GM19035 (cell line): ENCODE measurements at regions not wholly inside any gene's neighbourhood (a gene's known extent, or its start where the extent isn't known, plus 50 kb on each side); places are given as distances from the start of the nearest gene placed in this dataset.
A peak's percentile ranks its signal among the peaks of the same experiment; 100 is the strongest.
"Not testable (repeated sequence)": the region's sequence is repeated elsewhere in the genome, so short reads cannot be mapped to it uniquely, and the experiment has no call there.

ENCODE experiments used
- ATAC-seq: cut with Tn5 transposase; IDR thresholded peaks from one replicate; pipeline ENCODE4 v1.9.1; 2021; ENCODE audit not compliant: unreplicated experiment

DNA sequence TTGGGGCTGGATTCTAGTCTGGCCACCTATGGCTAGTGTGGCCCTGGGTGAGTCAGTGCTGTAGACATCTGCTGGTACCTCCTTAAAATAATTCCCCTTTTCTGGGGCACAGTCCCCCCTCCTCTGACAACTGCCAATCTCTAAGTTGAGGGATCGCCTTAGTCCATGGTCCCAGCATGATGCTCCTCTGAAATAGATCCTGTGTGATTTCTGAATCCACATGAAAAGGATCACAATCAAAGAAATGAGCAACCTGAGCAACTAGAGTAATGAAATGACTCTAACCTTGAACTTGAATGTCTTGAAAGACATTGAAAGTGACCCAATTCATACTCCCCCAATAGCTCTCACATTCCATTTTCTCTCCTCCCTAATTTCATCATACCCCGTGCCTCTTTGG, 332.5 kb downstream of the VRK1 start:
- ATAC-seq, result no peak

DNA sequence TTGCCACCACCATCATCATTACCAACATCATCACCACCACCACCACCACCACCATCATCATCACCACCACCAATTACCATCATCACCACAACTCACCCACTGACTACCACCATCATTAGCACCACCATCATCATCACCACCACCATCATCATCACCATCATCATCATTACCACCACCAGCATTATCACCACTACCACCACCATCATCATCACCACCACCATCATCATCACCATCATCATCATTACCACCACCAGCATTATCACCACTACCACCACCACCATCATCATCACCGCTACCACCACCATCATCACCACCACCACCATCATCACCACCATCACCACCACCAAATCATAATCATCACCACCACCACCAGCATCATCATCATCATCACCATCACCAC, 338.7 kb downstream of the VRK1 start:
- ATAC-seq, result not testable (repeated sequence)

DNA sequence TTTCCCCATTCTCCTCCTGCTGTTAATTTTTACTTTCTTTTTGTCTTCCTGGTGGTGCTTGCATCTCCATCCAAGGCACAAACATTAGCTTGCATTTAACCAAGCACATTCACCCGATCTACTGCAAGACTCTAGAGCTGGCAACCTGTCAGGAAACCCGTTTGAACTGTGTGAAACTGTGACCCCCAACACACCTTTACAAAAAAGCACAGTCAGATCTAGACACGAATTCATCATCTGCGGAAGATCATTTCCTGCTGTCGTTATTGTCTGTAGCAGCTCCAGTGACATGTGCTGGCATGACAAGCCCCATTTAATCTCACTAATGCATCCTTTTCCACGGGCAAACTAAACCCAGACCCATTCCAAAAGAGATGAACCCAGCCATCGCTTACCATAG, 340.5 kb downstream of the VRK1 start:
- ATAC-seq, result no peak

DNA sequence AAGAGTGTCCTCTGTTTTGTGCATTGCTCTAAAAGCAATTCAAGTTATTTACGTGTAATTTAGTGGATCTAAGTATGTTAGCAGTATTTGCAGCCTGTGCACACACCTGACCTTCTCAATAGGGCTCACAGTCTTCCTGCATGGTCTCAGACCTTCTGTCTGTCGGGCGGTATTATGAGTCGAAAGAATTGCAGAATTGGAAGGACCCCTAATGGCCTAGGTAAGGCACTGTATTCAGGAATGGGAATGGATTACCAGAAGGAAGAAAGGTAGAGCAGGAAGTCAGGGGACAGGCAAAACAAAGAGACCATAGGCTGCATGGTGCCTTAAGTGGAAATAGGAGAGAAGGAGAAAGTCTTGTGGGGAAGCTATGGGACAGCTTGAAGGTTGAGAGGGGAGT, 341.6 kb downstream of the VRK1 start:
- no peak for ATAC-seq

DNA sequence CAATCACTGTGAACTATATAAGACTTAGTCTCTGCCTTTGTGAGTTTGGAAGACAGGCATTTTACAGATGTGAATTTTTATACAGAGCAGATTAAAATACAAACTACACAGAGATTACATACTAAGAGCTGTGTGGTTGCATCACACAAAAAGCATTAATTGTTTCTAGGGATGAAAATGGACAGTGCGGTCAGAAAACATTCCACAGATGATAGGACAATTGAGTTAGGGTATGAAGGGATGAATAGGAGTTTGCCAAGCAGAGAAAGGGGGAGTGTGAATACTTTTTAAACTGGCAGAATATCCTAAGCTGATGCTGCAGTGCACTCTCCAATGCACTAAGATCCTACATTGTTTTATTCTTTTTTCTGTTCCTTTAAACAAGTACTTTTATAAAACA, 345.8 kb downstream of the VRK1 start:
- no peak for ATAC-seq

DNA sequence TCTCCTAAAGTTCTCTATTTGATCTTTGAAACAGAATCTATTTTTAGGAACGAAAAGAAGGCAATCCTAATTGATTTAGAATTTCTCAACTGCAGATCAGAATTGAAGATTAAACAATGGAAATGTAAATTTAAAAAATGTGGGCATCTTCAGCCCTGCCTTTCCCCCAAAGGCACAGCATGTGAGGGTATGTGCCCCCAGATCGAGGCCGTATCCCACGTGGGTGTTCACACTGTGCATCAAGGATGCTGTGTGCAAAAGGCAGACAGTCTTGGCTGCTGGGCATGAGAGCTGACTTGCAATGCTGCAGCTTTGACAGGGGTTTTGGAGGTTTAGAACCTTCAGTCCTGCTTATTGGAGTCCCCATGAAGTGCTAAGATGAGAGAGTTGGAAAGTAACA, 346.3 kb downstream of the VRK1 start:
- ATAC-seq, result no peak

DNA sequence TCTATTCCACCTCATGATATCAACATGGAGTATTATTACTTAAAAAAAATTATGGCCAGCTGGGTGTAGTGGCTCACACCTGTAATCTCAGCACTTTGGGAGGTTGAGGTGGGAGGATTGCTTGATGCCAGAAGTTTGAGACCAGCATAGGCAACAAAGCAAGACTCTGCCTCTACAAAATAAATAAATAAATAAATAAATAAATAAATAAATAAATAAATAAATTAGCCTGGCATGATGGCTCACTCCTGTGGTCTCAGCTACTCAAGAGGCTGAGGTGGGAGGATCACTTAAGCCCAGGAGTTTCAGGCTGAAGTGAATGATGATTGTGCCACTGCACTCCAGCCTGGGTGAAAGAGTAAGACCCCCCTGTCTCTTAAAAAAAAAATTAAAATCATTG, 350.8 kb downstream of the VRK1 start:
- not testable (repeated sequence) for ATAC-seq

DNA sequence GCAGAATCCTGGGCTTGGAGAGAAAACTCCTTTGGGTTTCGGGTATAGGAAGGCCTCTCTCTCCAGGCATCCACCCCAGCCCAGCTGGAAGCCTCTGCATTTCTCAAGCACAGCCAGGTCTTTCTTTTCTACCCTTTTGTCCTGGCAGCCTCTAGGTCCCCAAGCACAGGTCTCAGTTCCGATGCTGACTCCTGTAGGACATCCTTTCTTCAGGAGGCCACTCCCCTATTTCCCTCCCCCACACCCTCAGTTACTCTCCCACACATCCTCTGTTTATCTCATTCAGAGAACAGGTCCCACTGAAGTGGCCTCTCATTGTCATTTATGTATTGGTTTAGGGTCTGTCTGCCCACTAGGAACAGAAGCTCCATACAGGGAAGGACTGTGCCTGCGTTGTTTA, 352.6 kb downstream of the VRK1 start:
- no peak for ATAC-seq

DNA sequence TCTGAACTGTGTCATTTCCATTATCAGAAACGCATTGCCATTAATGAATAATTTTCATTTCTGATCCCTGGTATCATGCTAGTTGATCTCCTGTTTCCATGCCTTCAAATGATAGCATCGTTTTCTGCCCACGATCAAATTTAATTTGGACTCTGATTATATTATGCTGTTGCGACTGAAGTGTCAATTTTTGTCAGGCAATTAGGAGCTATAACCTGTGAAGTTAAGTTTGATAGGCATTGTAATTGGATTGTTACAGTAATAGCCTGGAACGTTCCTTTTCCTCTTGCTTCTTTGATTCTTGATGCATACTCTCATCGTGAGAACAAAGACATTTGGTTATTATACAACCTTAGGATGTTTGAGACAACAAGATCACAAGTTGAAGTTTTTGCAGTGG, 356.3 kb downstream of the VRK1 start:
- ATAC-seq, result no peak

DNA sequence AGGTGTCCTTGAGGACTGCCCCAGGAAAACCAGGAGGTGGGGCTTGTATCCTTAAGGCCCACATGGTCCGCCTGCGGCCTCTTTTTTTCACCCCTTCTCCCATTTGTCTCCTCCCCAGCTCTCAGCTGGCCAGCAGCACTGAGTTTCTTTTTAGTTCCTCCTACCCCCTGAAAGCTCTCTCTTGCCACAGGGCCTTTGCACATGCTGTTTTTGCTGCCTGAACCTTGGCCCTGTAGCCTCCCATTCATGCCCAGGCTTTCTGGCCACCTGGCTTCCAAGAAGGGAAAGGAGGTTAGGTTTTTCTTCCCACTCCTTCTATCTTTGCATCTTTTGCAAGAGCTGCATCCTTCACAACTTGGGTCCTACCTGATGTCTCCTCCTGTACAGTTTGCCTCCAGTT, 358.1 kb downstream of the VRK1 start:
- no peak for ATAC-seq

DNA sequence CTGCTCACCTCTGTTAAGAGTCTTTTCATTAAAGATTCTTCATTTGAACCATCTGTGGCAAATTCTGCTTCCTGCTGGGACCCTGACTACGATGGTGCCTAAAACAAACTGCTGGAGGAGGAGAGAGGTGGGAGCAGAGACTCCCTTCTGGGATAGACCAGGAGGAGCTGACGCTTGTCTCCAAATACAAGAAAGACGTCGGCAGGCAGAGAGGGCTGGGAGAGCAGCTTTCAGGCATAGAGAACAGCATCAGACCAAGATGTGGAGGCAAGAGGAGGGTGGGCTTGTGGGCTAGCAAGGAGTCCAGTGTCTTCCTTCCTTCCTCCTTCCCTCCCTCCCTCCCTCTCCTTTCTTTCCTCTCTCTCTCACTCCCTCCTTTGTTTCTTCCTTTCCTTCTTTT, 358.6 kb downstream of the VRK1 start:
- ATAC-seq, result no peak

DNA sequence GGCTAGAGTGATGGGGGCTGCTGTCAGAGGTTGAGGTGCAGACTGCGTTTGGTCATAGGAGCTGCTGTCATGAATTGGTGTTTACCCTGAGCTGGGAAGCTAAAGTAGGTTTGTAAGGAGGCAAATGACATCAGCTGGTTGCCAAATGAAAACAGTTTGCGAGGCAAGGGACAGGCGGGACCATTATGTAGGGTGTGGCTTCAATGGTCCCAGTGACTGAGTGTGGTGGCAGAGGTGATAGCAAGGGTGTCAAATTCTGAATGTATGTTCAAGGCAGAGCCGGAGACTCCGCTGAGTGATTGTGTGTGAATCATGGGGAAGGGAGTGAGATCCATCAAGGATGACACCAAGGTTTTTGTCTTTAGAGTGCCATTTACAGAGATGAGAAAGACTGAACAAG, 359.5 kb downstream of the VRK1 start:
- no peak for ATAC-seq

DNA sequence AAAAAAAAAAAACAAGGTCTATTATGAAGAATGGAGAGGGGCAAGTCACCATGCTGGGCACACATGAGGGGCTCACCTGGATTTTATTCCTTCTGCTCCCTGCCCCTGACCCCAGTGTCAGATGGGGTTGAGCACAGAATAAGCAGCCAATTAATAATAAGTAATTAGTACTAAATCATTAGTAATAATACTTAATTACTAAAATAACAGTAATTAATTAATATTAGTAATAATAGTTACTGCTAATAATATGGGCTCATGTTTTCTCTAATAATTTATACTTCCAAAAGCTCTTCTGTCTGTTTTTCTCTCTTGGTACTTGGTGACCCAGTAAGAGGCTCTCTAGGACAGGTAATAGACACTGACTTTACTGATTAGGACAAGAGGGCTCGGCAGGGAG, 360.9 kb downstream of the VRK1 start:
- ATAC-seq, result no peak

DNA sequence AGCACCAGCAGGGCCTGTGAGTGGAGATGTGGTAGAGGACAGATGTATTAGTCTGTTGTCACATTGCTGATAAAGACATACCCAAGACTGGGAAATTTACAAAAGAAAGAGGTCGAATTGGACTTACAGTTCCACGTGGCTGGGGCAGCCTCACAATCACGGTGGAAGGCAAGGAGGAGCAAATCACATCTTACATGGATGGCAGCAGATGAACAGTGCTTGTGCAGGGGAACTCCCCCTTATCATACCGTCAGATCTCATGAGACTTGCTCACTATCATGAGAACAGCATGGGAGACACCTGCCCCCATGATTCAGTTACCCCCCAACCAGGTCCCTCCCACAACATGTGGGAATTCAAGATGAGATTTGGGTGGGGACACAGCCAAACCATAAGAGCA, 361.9 kb downstream of the VRK1 start:
- no peak for ATAC-seq

DNA sequence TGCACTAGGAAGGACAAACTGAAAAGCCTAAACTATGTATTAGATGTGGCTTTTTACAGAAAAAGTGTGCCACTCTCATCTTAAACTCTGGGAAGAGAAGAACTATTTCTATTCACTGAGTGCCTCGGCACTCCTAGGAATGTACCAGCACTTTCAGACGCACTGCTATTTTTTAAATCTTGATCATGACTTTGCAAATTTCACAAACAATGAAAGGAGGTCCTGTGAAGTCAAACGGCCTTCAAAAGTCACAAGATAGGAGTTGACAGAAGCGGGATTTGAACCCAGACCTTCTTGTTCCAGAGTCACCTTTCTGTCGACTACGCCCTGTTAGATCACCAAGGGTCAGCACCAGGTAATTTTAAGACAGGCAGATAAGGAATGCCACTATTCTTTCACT, 365.4 kb downstream of the VRK1 start:
- no peak for ATAC-seq

DNA sequence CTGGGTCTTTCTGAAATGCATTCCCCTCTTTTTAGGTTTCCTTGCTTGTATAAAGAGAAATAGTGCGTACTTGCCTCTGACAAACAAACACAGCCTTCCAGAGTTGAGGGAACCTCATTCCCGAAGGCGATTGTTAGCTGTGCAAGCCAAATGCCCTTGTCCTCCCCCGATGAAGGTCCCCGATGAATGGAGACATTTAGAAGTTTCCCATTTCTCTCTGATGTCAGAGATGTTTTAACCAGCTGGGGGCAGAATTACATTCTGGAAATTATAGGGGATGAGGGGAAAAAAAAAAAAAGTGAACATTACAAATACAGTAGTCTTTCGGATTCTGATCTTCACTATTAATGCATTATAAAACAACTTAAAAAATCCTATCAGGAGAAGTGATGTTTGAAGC, 366.8 kb downstream of the VRK1 start:
- no peak for ATAC-seq

DNA sequence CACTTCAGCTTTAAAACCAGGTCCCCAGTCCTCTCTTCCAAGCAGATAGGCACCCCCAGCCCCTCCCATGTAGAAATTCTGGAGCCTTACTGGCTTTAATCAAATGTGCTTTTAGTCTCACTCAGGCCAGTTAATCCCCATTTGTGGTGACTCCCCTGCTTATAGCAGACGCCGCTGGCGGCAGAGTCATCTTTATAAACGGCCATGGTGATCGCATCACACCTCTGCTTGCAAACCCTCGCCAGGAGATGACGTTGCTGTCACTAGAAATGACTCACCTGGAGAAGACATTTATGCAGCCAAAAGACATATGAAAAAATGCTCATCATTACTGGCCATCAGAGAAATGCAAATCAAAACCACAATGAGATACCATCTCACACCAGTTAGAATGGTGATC, 369.3 kb downstream of the VRK1 start:
- ATAC-seq, result no peak

DNA sequence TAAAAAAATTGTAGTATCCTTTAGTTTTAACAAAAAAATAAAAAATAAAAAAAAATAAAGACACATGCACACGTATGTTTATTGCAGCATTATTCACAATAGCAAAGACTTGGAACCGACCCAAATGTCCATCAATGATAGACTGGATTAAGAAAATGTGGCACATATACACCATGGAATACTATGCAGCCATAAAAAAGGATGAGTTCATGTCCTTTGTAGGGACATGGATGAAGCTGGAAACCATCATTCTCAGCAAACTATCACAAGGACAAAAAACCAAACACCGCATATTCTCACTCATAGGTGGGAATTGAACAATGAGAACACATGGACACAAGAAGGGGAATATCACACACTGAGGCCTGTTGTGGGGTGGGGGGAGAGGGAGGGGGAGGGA, 370.4 kb downstream of the VRK1 start:
- ATAC-seq, result not testable (repeated sequence)

DNA sequence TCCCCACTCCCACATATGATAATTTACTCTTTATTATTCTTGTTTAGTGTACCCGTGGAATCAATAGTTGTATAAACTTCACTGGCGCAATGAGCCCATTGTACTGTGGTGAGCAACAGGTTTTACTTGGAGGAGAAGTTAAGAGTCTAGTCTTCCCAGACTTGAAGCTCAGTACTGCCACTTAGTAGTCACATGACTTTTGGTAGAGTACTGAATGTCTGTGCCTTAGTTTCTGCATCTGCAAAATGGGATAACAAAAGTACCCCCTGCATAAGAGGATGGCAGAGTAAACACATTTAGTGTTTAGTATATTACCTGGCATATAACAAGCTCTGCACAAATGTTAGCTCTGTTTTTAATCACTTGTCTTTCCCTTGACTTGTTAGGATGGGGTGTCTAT, 375.5 kb downstream of the VRK1 start:
- no peak for ATAC-seq

DNA sequence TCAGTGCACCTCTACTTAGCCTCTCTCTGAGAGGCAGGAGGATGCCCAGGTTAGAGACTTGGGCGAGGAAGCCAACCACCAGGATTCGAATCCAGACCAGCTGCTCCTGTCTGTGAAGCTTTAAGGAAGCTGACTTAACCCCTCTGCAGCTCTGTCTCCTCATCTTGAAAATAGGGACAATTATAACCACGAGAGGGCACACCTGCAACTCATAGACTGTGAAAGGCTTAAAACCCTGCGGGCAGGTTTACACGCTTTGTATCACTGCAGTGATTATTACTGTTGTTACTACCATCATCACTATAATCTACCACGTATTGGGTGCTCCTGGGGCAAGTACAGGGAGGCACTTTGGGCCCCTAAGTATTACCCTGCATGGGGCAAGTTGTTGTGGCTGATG, 379.8 kb downstream of the VRK1 start:
- ATAC-seq, result peak; percentile 50

DNA sequence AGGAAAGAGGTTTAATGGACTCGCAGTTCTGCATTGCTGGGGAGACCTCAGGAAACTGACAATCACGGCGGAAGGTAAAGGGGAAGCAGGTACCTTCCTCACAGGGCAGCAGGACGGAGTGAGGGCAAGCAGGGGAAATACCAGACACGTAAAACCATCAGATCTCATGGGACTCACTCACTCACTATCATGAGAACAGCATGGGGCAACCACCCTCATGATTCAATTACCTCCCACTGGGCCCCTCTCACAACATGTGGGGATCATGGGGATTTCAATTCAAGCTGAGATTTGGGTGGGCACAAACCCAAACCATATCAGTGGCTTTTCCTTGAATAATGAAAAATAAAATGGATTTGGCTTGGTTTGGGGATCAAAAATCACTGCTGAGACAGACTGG, 380.5 kb downstream of the VRK1 start:
- peak; percentile 67 for ATAC-seq

DNA sequence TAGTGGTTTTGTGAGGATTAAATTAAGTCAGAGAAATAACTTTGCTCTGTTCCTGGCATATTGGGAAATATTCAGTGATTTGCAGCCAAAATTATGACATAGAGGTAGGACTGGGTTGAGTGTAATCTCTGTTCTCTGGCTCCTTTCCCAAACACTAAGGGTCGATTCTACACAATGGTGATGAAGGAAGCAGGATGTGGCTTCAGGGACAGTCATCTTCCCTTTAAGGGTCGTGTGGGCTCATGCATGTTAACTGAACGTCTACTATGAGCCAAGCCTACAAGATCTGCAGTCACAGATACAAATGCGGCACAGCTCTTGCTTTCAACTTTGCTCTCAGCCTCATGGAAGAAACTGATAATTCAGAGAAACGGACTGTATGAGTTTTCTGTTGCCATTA, 381.6 kb downstream of the VRK1 start:
- ATAC-seq, result no peak

DNA sequence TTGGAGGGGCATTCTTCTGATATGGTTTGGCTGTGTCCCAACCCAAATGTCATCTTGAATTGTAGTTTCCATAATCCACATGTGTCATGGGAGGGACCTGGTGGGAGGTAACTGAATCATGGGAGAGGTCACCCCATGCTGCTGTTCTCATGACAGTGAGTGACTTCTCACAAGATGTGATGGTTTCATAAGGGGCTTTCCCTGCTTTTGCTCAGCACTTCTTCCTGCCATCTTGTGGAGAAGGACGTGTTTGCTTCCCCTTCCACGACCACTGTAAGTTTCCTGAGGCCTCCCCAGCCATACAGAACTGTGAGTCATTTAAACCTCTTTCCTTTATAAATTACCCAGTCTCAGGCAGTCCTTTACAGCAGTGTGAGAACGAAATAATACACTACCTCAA, 382.4 kb downstream of the VRK1 start:
- no peak for ATAC-seq
